C4-2B (cell line): ENCODE measurements at regions not wholly inside any gene's neighbourhood (a gene's known extent, or its start where the extent isn't known, plus 50 kb on each side); places are given as distances from the start of the nearest gene placed in this dataset.

Experiments used
- ZFX ChIP-seq: fragments of 450-650 bp; IDR thresholded peaks from 2 replicates; pipeline ENCODE4 v1.6.1; 2017
- TF ChIP-seq, protein P1 (sequence below): fragments of 450-650 bp; conservative IDR thresholded peaks from 2 replicates; pipeline ENCODE4 v1.5.1; 2017; ENCODE audit warnings: mild to moderate bottlenecking

DNA sequence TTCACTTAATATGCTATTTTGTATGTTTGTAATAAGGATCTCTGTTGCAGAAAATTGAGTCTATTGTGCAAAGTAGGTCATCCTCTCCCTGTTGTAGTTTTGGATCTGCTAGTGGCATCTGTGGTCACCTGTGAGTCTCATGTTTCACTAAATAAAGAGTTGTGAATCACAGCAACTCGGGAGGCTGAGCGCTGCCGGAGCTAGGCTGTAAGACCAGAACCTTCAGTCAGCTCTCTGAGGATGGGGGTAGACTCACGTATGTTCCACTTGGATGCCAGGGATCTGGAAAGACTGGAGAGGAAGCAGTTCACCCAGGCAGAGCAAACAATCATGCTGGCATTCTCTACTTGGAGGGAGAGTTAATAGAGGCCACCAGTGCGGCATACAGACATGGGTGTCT, 187.3 kb upstream of the FOXA2 start:
- TF ChIP-seq, protein P1, sequence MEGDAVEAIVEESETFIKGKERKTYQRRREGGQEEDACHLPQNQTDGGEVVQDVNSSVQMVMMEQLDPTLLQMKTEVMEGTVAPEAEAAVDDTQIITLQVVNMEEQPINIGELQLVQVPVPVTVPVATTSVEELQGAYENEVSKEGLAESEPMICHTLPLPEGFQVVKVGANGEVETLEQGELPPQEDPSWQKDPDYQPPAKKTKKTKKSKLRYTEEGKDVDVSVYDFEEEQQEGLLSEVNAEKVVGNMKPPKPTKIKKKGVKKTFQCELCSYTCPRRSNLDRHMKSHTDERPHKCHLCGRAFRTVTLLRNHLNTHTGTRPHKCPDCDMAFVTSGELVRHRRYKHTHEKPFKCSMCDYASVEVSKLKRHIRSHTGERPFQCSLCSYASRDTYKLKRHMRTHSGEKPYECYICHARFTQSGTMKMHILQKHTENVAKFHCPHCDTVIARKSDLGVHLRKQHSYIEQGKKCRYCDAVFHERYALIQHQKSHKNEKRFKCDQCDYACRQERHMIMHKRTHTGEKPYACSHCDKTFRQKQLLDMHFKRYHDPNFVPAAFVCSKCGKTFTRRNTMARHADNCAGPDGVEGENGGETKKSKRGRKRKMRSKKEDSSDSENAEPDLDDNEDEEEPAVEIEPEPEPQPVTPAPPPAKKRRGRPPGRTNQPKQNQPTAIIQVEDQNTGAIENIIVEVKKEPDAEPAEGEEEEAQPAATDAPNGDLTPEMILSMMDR = no peak
- TF ChIP-seq ZFX = no peak
